Right lobe of liver (tissue), 6 donors: ENCODE measurements at regions not wholly inside any gene's neighbourhood (a gene's known extent, or its start where the extent isn't known, plus 50 kb on each side); places are given as distances from the start of the nearest gene placed in this dataset.

ENCODE experiments used
- ATAC-seq, 4 donors: fragments of 200-7000 bp; cut with Tn5 transposase; one replicate each; pipeline ENCODE4 v1.9.1; 2020; ENCODE audit warnings: mild to moderate bottlenecking in 4 of 4, moderate library complexity in 4 of 4
- DNase-seq, 3 donors: peaks; one replicate each; pipeline ENCODE4 v3.0.0-alpha.2; 2020
- H3K27ac ChIP-seq, 3 donors: fragments of 200-600 bp; one replicate each; pipeline ENCODE4 v1.8.0; 2022
- H3K27me3 ChIP-seq, 2 donors: fragments of 200-600 bp; one replicate each; pipeline ENCODE4 v1.8.0; 2022
- H3K36me3 ChIP-seq, 4 donors: fragments of 200-600 bp; sonication (generic) in 1 of 4; one replicate each; pipeline versions ENCODE4 v1.5.1 to v1.8.0; 2017 to 2022; ENCODE audit warnings: control low read depth in 1 of 4
- H3K4me1 ChIP-seq, 4 donors: fragments of 200-600 bp; sonication (generic) in 1 of 4; one replicate each; pipeline versions ENCODE4 v1.5.1 to v1.8.0; 2017 to 2022; ENCODE audit warnings: control low read depth in 1 of 4
- H3K4me3 ChIP-seq, 3 donors: fragments of 200-600 bp; one replicate each; pipeline ENCODE4 v1.8.0; 2022
- H3K9me3 ChIP-seq, 4 donors: fragments of 200-600 bp; sonication (generic) in 1 of 4; one replicate each; pipeline versions ENCODE4 v1.5.1 to v1.8.0; 2017 to 2022; ENCODE audit warnings: control low read depth in 1 of 4
- CTCF ChIP-seq, 4 donors: fragments of 200-600 bp in 3 of 4; fragments of 450-650 bp in 1 of 4; IDR thresholded peaks; one replicate each; pipeline versions ENCODE4 v1.5.1 to v1.8.0; 2016 to 2022; ENCODE audit warnings: antibody characterized with exemption in 4 of 4, mild to moderate bottlenecking in 2 of 4
- POLR2A ChIP-seq: fragments of 450-650 bp; IDR thresholded peaks from one replicate; pipeline ENCODE4 v1.6.1; 2017; ENCODE audit warnings: antibody characterized with exemption, mild to moderate bottlenecking
- WGBS: methylation state at CpG from one replicate; pipeline ENCODE4 v1.1.6; 2018; ENCODE audit warnings: low coverage, low lambda C conversion rate; ENCODE audit not compliant: insufficient coverage; ENCODE audit errors: missing lambda C conversion rate; 5-methylcytosine and 5-hydroxymethylcytosine counted together
- intact Hi-C, 2 donors: fragments of 100-400 bp; cut with DNase I; formaldehyde crosslinking; loops; one replicate each; pipeline versions ENCODE4 v1.11.2 to v1.14.1; 2022
- donor health status: DM: no; HTN: yes; CAD: no.
- donor health status: DM: no; HTN: no; CAD: no.
- donor health status: DM: no; HTN: no; CAD: no.
- donor health status: DM: no; HTN: yes; CAD: no.
- donor health status: DM: no; HTN: yes; CAD: no.

GRCh38 chr1:232322162-232322734, 307.7 kb downstream of the SIPA1L2 start:
- intact Hi-C loops, result no loop called here
- WGBS, result 66% methylated on average over 3 of the region's 5 CpGs
- no peak overlapping the region for H3K4me3 ChIP-seq
- H3K27ac ChIP-seq, result no peak overlapping the region
- TF ChIP-seq POLR2A (no peak), CTCF (IDR thresholded peaks at IDR 0.05) (no peak)
- no peak for DNase-seq
- no peaks in the 10 kb centered on the region for H3K36me3 ChIP-seq
- H3K27me3 ChIP-seq, result no peaks in the 10 kb centered on the region
- no peaks in the 10 kb centered on the region for H3K9me3 ChIP-seq
- H3K4me1 ChIP-seq, result no peaks in the 10 kb centered on the region
- no peak for ATAC-seq

- no peaks in the 10 kb centered on the region for H3K36me3 ChIP-seq
- H3K4me1 ChIP-seq, result no peaks in the 10 kb centered on the region
- no peak for DNase-seq
- H3K27ac ChIP-seq, result no peak overlapping the region
- no peaks in the 10 kb centered on the region for H3K9me3 ChIP-seq
- WGBS, result 55% methylated on average over 4 of the region's 4 CpGs
- ATAC-seq, result no peak
- H3K27me3 ChIP-seq, result no peaks in the 10 kb centered on the region
- intact Hi-C loops, result no loop called here
- TF ChIP-seq POLR2A, result no peak
- TF ChIP-seq CTCF (IDR thresholded peaks at IDR 0.05), result no peak
- H3K4me3 ChIP-seq, result no peak overlapping the region
Observed at GRCh38 chr1:232319518-232320210, 310.3 kb downstream of the SIPA1L2 start.

- no peak for ATAC-seq
- TF ChIP-seq CTCF (IDR thresholded peaks at IDR 0.05) (no peak), POLR2A (no peak)
- no peaks in the 10 kb centered on the region for H3K9me3 ChIP-seq
- H3K27me3 ChIP-seq, result no peaks in the 10 kb centered on the region
- intact Hi-C loops, result no loop called here
- no peak for DNase-seq
- WGBS, result 60% methylated on average over 4 of the region's 10 CpGs
- H3K27ac ChIP-seq, result no peak overlapping the region
- H3K4me1 ChIP-seq, result no peaks in the 10 kb centered on the region
- no peak overlapping the region for H3K4me3 ChIP-seq
- H3K36me3 ChIP-seq, result no peaks in the 10 kb centered on the region
Observed at GRCh38 chr1:232319072-232319471, 310.9 kb downstream of the SIPA1L2 start.

- DNase-seq, result no peak
- 65% methylated on average over 2 of the region's 2 CpGs for WGBS
- Histone ChIP-seq H3K4me1 (no peaks in the 10 kb centered on the region), H3K9me3 (no peaks in the 10 kb centered on the region), H3K4me3 (no peak overlapping the region), H3K27me3 (no peaks in the 10 kb centered on the region), H3K27ac (no peak overlapping the region), H3K36me3 (no peaks in the 10 kb centered on the region)
- TF ChIP-seq CTCF (IDR thresholded peaks at IDR 0.05), result no peak
- no peak for TF ChIP-seq POLR2A
- no peak for ATAC-seq
- intact Hi-C loops, result no loop called here
Observed at GRCh38 chr1:232318143-232318542, 311.8 kb downstream of the SIPA1L2 start.
